Coronary artery (tissue), 2 donors: ENCODE measurements at regions not wholly inside any gene's neighbourhood (a gene's known extent, or its start where the extent isn't known, plus 50 kb on each side); places are given as distances from the start of the nearest gene placed in this dataset.

ENCODE experiments used
- DNase-seq: peaks from one replicate; pipeline ENCODE4 v3.0.0-alpha.2; 2017; ENCODE audit warnings: low spot score
- H3K27ac ChIP-seq, 2 donors: fragments of 200-600 bp; sonication (generic); one replicate each; pipeline ENCODE4 v1.5.1; 2016 to 2019
- H3K4me3 ChIP-seq: fragments of 200-600 bp; sonication (generic); 2 replicates; pipeline ENCODE4 v1.5.1; 2016; ENCODE audit warnings: mild to moderate bottlenecking, moderate library complexity
- TF ChIP-seq, protein P1 (sequence below): fragments of 200-600 bp; sonication (generic); IDR thresholded peaks from one replicate; pipeline ENCODE4 v1.5.1; 2019; ENCODE audit warnings: antibody characterized with exemption

DNA sequence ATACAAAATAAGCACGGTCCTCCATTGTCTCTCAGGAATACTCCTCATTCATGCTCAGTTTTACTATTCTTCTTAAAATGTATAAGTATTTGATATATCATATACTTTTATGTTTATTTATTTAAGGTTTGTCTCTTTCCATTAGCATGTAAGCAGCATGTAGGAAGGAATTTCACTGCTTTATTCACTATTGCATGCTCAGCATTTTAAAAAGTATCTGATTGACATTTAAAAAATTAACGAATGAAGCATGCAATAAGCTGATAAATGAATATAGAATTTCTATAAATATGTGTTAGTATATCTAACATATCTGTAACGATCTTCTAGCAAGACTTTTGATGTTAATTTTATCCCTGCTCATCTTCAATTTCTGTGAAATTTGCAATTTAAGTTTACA is 402.7 kb upstream of the BRINP3 start:
- Histone ChIP-seq H3K27ac (no peak overlapping the region), H3K4me3 (no peak overlapping the region)
- TF ChIP-seq, protein P1, sequence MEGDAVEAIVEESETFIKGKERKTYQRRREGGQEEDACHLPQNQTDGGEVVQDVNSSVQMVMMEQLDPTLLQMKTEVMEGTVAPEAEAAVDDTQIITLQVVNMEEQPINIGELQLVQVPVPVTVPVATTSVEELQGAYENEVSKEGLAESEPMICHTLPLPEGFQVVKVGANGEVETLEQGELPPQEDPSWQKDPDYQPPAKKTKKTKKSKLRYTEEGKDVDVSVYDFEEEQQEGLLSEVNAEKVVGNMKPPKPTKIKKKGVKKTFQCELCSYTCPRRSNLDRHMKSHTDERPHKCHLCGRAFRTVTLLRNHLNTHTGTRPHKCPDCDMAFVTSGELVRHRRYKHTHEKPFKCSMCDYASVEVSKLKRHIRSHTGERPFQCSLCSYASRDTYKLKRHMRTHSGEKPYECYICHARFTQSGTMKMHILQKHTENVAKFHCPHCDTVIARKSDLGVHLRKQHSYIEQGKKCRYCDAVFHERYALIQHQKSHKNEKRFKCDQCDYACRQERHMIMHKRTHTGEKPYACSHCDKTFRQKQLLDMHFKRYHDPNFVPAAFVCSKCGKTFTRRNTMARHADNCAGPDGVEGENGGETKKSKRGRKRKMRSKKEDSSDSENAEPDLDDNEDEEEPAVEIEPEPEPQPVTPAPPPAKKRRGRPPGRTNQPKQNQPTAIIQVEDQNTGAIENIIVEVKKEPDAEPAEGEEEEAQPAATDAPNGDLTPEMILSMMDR, result no peak
- no peak for DNase-seq

DNA sequence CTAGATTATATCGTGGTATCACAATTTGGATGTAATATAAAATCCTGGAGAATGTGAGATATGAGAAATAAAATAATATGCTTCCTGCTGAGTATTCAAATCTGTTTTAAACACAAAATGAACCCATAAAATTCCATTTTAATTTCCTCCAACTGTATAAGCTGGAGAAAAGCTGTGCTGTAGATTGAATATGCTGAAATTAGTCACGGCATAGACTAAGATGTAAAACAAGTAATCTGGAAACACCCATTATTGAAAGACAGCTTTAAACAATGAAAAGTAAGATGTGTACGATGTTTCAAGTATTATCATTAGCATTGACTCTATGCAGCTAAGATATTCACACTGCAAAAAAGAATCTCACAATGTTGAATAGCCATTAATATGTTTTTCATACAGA is 403.4 kb upstream of the BRINP3 start:
- Histone ChIP-seq H3K4me3 (no peak overlapping the region), H3K27ac (no peak overlapping the region)
- TF ChIP-seq, protein P1, result no peak
- no peak for DNase-seq

DNA sequence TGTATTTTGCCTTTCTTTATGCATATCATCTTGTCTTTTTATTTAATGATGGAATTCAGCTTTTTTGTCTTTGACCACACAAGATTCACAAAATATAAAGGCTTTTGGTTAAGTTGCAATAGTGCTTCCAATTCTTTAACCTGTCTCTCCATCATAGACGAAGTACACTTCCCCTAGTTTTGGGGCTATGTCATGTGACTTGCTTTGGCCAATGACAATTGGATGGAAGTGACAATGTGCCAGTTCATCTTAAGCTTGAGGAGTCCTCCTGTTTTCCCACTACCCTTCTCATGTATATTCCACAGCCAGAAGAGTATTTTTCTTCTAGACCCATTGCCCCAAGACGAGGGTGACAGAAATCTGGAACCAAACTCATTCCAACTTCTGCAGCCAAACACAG is 419.6 kb upstream of the BRINP3 start:
- no peak overlapping the region for H3K27ac ChIP-seq
- no peak for DNase-seq
- no peak overlapping the region for H3K4me3 ChIP-seq
- TF ChIP-seq, protein P1, result no peak

DNA sequence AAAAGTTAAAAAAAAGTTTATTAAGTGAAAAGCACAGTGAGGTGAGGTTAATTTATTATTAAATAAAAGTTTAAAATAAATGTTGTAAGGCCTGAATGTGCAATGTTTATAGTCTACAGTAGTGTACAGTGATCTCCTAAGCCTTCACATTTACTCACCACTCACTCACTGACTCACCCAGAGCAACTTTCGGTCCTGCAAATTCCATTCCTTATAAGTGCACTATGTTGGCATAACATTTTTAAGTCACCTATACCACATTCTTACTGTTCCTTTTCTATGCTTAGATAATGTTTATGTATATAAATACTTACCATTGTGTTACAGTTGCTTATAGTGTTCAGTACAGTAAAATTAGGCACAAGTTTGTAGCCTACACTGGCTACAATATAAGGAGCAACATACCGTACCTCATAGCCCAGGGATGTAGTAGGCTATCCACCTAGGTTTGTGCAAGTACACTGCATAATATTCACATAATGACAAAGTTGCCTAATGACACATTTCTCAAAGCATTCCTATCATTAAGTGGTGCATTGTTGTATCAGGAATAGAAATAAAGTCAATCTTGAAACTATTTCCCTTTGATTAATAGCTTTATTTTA is 426.5 kb upstream of the BRINP3 start:
- TF ChIP-seq, protein P1, result no peak
- Histone ChIP-seq H3K4me3 (no peak overlapping the region), H3K27ac (no peak overlapping the region)
- no peak for DNase-seq

DNA sequence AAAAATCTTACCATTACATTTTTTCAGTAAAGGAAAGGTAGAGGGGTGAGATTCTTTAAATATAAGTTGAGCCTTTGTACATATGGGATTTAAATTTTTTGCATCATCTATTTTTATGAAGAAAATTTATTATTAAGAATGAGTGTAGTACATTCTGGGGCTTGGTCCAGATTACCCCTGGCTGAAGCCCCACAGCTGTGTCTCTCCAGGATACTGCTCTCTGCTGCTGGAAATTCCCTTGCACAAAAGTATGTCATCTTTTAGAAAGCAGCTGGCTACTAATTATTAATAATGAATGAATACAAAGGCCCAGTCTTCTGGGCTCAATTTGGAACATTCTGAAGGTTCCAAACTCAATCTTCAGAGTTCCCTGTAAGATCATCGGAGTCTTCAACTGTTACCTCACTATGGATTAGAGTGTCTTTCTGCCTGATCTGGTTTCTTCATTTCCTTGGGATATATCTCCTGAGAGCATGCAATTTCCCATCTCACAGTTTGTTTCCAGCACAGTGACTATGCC is 428.6 kb upstream of the BRINP3 start:
- TF ChIP-seq, protein P1, result no peak
- no peak overlapping the region for H3K4me3 ChIP-seq
- H3K27ac ChIP-seq, result no peak overlapping the region
- no peak for DNase-seq

DNA sequence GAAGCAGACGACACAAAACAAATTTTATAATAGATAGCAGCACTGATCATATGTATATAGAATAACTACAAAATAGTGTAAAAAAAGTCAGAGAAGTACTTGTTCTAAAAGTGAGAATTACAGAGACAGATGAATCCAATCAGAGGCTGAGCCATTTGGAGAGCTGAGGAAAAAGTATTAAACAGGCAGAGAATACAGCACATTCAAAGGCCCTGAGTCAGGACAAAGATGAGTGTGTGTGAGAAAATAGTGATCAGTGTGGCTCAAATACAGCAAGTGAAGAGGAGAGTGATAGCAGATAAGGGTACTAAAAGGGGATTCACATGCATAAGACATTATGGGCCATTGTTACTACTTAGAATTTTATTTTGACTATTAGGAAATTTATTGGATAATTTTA is 430.6 kb upstream of the BRINP3 start:
- TF ChIP-seq, protein P1, result no peak
- Histone ChIP-seq H3K27ac (no peak overlapping the region), H3K4me3 (no peak overlapping the region)
- no peak for DNase-seq

DNA sequence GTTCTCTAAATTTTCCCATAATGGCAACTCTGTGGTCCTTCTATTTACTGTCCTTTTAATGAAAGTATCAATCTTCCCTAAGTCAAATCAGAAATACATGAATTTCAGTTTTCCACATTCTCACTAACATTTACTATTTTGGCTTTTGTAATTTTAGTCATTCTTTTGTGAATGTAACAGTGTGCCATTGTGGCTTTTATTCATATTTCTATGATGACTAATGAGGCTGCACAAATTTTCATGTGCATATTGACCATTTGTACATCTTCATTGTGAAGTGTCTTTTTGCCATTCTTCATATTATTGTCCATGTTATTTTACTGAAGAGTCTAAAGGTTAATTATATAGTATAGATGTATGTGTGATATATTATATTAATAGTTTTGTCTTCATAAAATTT is 431.0 kb upstream of the BRINP3 start:
- TF ChIP-seq, protein P1, result no peak
- no peak overlapping the region for H3K4me3 ChIP-seq
- DNase-seq, result no peak
- no peak overlapping the region for H3K27ac ChIP-seq
